Activated T-cell treated with anti-CD3 and anti-CD28 coated beads, Interleukin-2, amount 50 U/mL, for 72 hours (primary cell): ENCODE measurements at regions not wholly inside any gene's neighbourhood (a gene's known extent, or its start where the extent isn't known, plus 50 kb on each side); places are given as distances from the start of the nearest gene placed in this dataset.
"Not testable (repeated sequence)": the region's sequence is repeated elsewhere in the genome, so short reads cannot be mapped to it uniquely, and the experiment has no call there.

ENCODE experiments used
- ATAC-seq, 2 donors: fragments of 150-1000 bp; cut with Tn5 transposase; replicated peaks in 1 of 2; 2 replicates each; pipeline ENCODE4 v1.10.0; 2021; ENCODE audit warnings: moderate library complexity in 2 of 2, mild to moderate bottlenecking in 1 of 2
- DNase-seq, 2 donors: peaks; one replicate each; pipeline ENCODE4 v3.0.0; 2021 to 2022; ENCODE audit warnings: mixed read lengths in 1 of 2
- H3K27ac Mint-ChIP-seq: one replicate; pipeline ENCODE4 v1.8.0; 2022; ENCODE audit warnings: mild to moderate bottlenecking, moderate library complexity, mixed read lengths
- H3K27me3 Mint-ChIP-seq: one replicate; pipeline ENCODE4 v1.8.0; 2022; ENCODE audit warnings: low read depth, mixed read lengths
- H3K36me3 Mint-ChIP-seq, 2 donors: one replicate each; pipeline ENCODE4 v1.8.0; 2022; ENCODE audit warnings: mixed read lengths in 2 of 2, mild to moderate bottlenecking in 1 of 2; ENCODE audit not compliant: insufficient read depth in 2 of 2
- H3K4me1 Mint-ChIP-seq: one replicate; pipeline ENCODE4 v1.8.0; 2022; ENCODE audit warnings: low read depth, mixed read lengths
- H3K4me3 Mint-ChIP-seq, 2 donors: one replicate each; pipeline ENCODE4 v1.8.0; 2022; ENCODE audit warnings: mild to moderate bottlenecking in 2 of 2, mixed read lengths in 2 of 2, moderate library complexity in 2 of 2
- H3K9me3 Mint-ChIP-seq, 2 donors: one replicate each; pipeline ENCODE4 v1.8.0; 2022; ENCODE audit warnings: mixed read lengths in 2 of 2

- Mint-ChIP-seq H3K36me3 (no peaks in the 10 kb centered on the region), H3K4me3 (no peak overlapping the region), H3K27me3 (no peaks in the 10 kb centered on the region), H3K9me3 (peaks cover 6 to 14% of the 10 kb centered on the region in 2 donors), H3K27ac (no peak overlapping the region), H3K4me1 (no peaks in the 10 kb centered on the region)
- ATAC-seq (no peak), DNase-seq (no peak)
Observed at GRCh38 chr2:208799397-208799796, 392.8 kb downstream of the PTH2R start.

GRCh38 chr2:208800887-208801286 is 394.3 kb downstream of the PTH2R start:
- not testable (repeated sequence) for H3K27ac Mint-ChIP-seq

GRCh38 chr2:208807756-208808155 is 401.2 kb downstream of the PTH2R start:
- H3K9me3 Mint-ChIP-seq = peaks cover 3 to 5% of the 10 kb centered on the region in 2 donors

More at GRCh38 chr2:208800887-208801286, 394.3 kb downstream of the PTH2R start:
- not testable (repeated sequence) for DNase-seq, ATAC-seq, H3K4me3 Mint-ChIP-seq, H3K27me3 Mint-ChIP-seq, H3K4me1 Mint-ChIP-seq, H3K36me3 Mint-ChIP-seq
- H3K9me3 Mint-ChIP-seq = peaks cover 6 to 10% of the 10 kb centered on the region in 2 donors

GRCh38 chr2:208811885-208812284 is 405.3 kb downstream of the PTH2R start:
- not testable (repeated sequence) for H3K36me3 Mint-ChIP-seq, H3K4me3 Mint-ChIP-seq, H3K27ac Mint-ChIP-seq, H3K9me3 Mint-ChIP-seq, H3K27me3 Mint-ChIP-seq, DNase-seq, H3K4me1 Mint-ChIP-seq, ATAC-seq

More at GRCh38 chr2:208807756-208808155, 401.2 kb downstream of the PTH2R start:
- Mint-ChIP-seq H3K36me3 (no peaks in the 10 kb centered on the region), H3K4me3 (no peak overlapping the region), H3K4me1 (no peaks in the 10 kb centered on the region), H3K27me3 (no peaks in the 10 kb centered on the region), H3K27ac (no peak overlapping the region)
- ATAC-seq = no peak
- DNase-seq = no peak

GRCh38 chr2:208819190-208819589 is 412.6 kb downstream of the PTH2R start:
- H3K9me3 Mint-ChIP-seq = no peaks in the 10 kb centered on the region
- H3K4me1 Mint-ChIP-seq = no peaks in the 10 kb centered on the region
- H3K36me3 Mint-ChIP-seq = no peaks in the 10 kb centered on the region

GRCh38 chr2:208820014-208820688 is 413.6 kb downstream of the PTH2R start:
- ATAC-seq (no peak), DNase-seq (no peak)
- no peaks in the 10 kb centered on the region for H3K27me3 Mint-ChIP-seq
- no peak overlapping the region for H3K4me3 Mint-ChIP-seq
- H3K4me1 Mint-ChIP-seq = no peaks in the 10 kb centered on the region
- no peaks in the 10 kb centered on the region for H3K36me3 Mint-ChIP-seq
- no peak overlapping the region for H3K27ac Mint-ChIP-seq
- no peaks in the 10 kb centered on the region for H3K9me3 Mint-ChIP-seq

More at GRCh38 chr2:208819190-208819589, 412.6 kb downstream of the PTH2R start:
- ATAC-seq = no peak
- Mint-ChIP-seq H3K27ac (no peak overlapping the region), H3K27me3 (no peaks in the 10 kb centered on the region), H3K4me3 (no peak overlapping the region)
- no peak for DNase-seq

GRCh38 chr2:208827109-208827508 is 420.5 kb downstream of the PTH2R start:
- H3K4me1 Mint-ChIP-seq = no peaks in the 10 kb centered on the region
- ATAC-seq (no peak), DNase-seq (no peak)
- H3K9me3 Mint-ChIP-seq = peaks cover 5 to 6% of the 10 kb centered on the region in 2 donors
- no peak overlapping the region for H3K4me3 Mint-ChIP-seq
- no peak overlapping the region for H3K27ac Mint-ChIP-seq
- peaks cover 0 to 2% of the 10 kb centered on the region in 2 donors for H3K36me3 Mint-ChIP-seq
- no peaks in the 10 kb centered on the region for H3K27me3 Mint-ChIP-seq

GRCh38 chr2:208827549-208828221 is 421.1 kb downstream of the PTH2R start:
- Mint-ChIP-seq H3K4me3 (no peak overlapping the region), H3K9me3 (peaks cover 6% of the 10 kb centered on the region in 2 donors), H3K36me3 (peaks cover 0 to 2% of the 10 kb centered on the region in 2 donors), H3K4me1 (no peaks in the 10 kb centered on the region), H3K27ac (no peak overlapping the region), H3K27me3 (no peaks in the 10 kb centered on the region)
- no peak for ATAC-seq
- no peak for DNase-seq

- DNase-seq (no peak), ATAC-seq (no peak)
- Mint-ChIP-seq H3K27ac (no peak overlapping the region), H3K4me1 (no peaks in the 10 kb centered on the region), H3K9me3 (peaks cover 10 to 12% of the 10 kb centered on the region in 2 donors), H3K4me3 (no peak overlapping the region), H3K27me3 (no peaks in the 10 kb centered on the region), H3K36me3 (peaks cover 0 to 2% of the 10 kb centered on the region in 2 donors)
Observed at GRCh38 chr2:208830203-208830602, 423.6 kb downstream of the PTH2R start.

GRCh38 chr2:208847651-208848050 is 441.1 kb downstream of the PTH2R start:
- Mint-ChIP-seq H3K27me3 (no peaks in the 10 kb centered on the region), H3K9me3 (peaks cover under 1 to 4% of the 10 kb centered on the region in 2 donors), H3K36me3 (no peaks in the 10 kb centered on the region), H3K27ac (no peak overlapping the region), H3K4me3 (no peak overlapping the region), H3K4me1 (no peaks in the 10 kb centered on the region)
- ATAC-seq = no peak
- DNase-seq = no peak

GRCh38 chr2:208854717-208855116 is 448.1 kb downstream of the PTH2R start:
- H3K4me1 Mint-ChIP-seq = no peaks in the 10 kb centered on the region
- ATAC-seq (no peak), DNase-seq (no peak)
- H3K9me3 Mint-ChIP-seq = peaks cover 19% of the 10 kb centered on the region in 2 donors
- H3K4me3 Mint-ChIP-seq = no peak overlapping the region
- H3K36me3 Mint-ChIP-seq = peaks cover 0 to 1% of the 10 kb centered on the region in 2 donors
- H3K27me3 Mint-ChIP-seq = no peaks in the 10 kb centered on the region
- H3K27ac Mint-ChIP-seq = no peak overlapping the region

- no peak for ATAC-seq
- peaks cover 0 to 3% of the 10 kb centered on the region in 2 donors for H3K9me3 Mint-ChIP-seq
- no peaks in the 10 kb centered on the region for H3K4me1 Mint-ChIP-seq
- no peak overlapping the region for H3K27ac Mint-ChIP-seq
- no peaks in the 10 kb centered on the region for H3K27me3 Mint-ChIP-seq
- no peak for DNase-seq
- H3K4me3 Mint-ChIP-seq = no peak overlapping the region
- no peaks in the 10 kb centered on the region for H3K36me3 Mint-ChIP-seq
Observed at GRCh38 chr2:208867374-208867773, 460.8 kb downstream of the PTH2R start.

- ATAC-seq = peak in 1 of 2 donors; percentile 61
- no peak overlapping the region for H3K27ac Mint-ChIP-seq
Observed at GRCh38 chr2:208872591-208872990, 466.0 kb downstream of the PTH2R start.

More at GRCh38 chr2:208872591-208872990, 466.0 kb downstream of the PTH2R start:
- DNase-seq = no peak
- Mint-ChIP-seq H3K4me1 (no peaks in the 10 kb centered on the region), H3K4me3 (no peak overlapping the region), H3K27me3 (no peaks in the 10 kb centered on the region), H3K9me3 (peaks cover 0 to 3% of the 10 kb centered on the region in 2 donors), H3K36me3 (no peaks in the 10 kb centered on the region)
